Stimulated activated CD4-positive, alpha-beta T cell treated with anti-CD3 and anti-CD28 coated beads, Interleukin-2, amount 100 ng/mL, for 48 hours (primary cell): ENCODE measurements at regions not wholly inside any gene's neighbourhood (a gene's known extent, or its start where the extent isn't known, plus 50 kb on each side); places are given as distances from the start of the nearest gene placed in this dataset.

Experiments
- DNase-seq, 2 donors: peaks; one replicate each; pipeline ENCODE4 v3.0.0-alpha.2; 2020

- DNase-seq: no peak
These were observed 92.3 kb upstream of the LEF1 start for GRCh38 chr4:108261026-108261425.

- DNase-seq: no peak
These were observed 87.8 kb upstream of the LEF1 start for GRCh38 chr4:108256538-108256937.

GRCh38 chr4:108255203-108255747, 86.5 kb upstream of the LEF1 start:
- no peak for DNase-seq

- no peak for DNase-seq
These were observed 80.7 kb upstream of the LEF1 start for GRCh38 chr4:108249397-108249796.

GRCh38 chr4:108247387-108248049, 78.8 kb upstream of the LEF1 start:
- DNase-seq: no peak

- no peak for DNase-seq
These were observed 75.9 kb upstream of the LEF1 start for GRCh38 chr4:108244606-108245005.

GRCh38 chr4:108240366-108240765, 71.6 kb upstream of the LEF1 start:
- no peak for DNase-seq

GRCh38 chr4:108237693-108238092, 69.0 kb upstream of the LEF1 start:
- DNase-seq: no peak

GRCh38 chr4:108236264-108236663, 67.5 kb upstream of the LEF1 start:
- DNase-seq: no peak

- no peak for DNase-seq
These were observed 59.2 kb upstream of the LEF1 start for GRCh38 chr4:108227923-108228322.

GRCh38 chr4:108224611-108225053, 55.9 kb upstream of the LEF1 start:
- DNase-seq: no peak

- no peak for DNase-seq
These were observed 54.6 kb upstream of the LEF1 start for GRCh38 chr4:108223313-108223712.

- no peak for DNase-seq
These were observed 51.3 kb upstream of the LEF1 start for GRCh38 chr4:108219998-108220397.
